ENCODE measurements at regions not wholly inside any gene's neighbourhood (a gene's known extent, or its start where the extent isn't known, plus 50 kb on each side); places are given as distances from the start of the nearest gene placed in this dataset.

- no peak for DNase-seq (ENCODE audit: low spot score)
- CTCF ChIA-PET, result no interaction called here
- no peak for TF ChIP-seq CTCF (conservative IDR thresholded peaks at IDR 0.05; ENCODE audit: low read depth)
- POLR2A ChIA-PET (ENCODE audit: low non-redundant PET), result no interaction called here
- H3K27ac ChIP-seq, result no peak overlapping the region
Observed at GRCh38 chr6:134599079-134599478, 281.2 kb upstream of the SGK1 start.

GRCh38 chr6:134596191-134596590, 278.3 kb upstream of the SGK1 start:
- ChIA-PET CTCF (interaction anchor here (0.6 kb wide), 1 partner anchor 213 kb away, joined by 3 read pairs; no protein-coding TSS in a partner anchor), POLR2A (ENCODE audit: low non-redundant PET) (no interaction called here)
- DNase-seq (ENCODE audit: low spot score), result no peak
- H3K27ac ChIP-seq, result no peak overlapping the region
- no peak for TF ChIP-seq CTCF (conservative IDR thresholded peaks at IDR 0.05; ENCODE audit: low read depth)

GRCh38 chr6:134594881-134595280, 277.0 kb upstream of the SGK1 start:
- POLR2A ChIA-PET (ENCODE audit: low non-redundant PET), result no interaction called here
- CTCF ChIA-PET, result no interaction called here
- DNase-seq (ENCODE audit: low spot score), result no peak
- no peak overlapping the region for H3K27ac ChIP-seq
- TF ChIP-seq CTCF (conservative IDR thresholded peaks at IDR 0.05; ENCODE audit: low read depth), result no peak

GRCh38 chr6:134593887-134594286, 276.0 kb upstream of the SGK1 start:
- ChIA-PET CTCF (no interaction called here), POLR2A (ENCODE audit: low non-redundant PET) (no interaction called here)
- no peak for TF ChIP-seq CTCF (conservative IDR thresholded peaks at IDR 0.05; ENCODE audit: low read depth)
- DNase-seq (ENCODE audit: low spot score), result no peak
- peak overlapping the region; percentile 70 for H3K27ac ChIP-seq

- DNase-seq (ENCODE audit: low spot score), result no peak
- ChIA-PET POLR2A (ENCODE audit: low non-redundant PET) (no interaction called here), CTCF (no interaction called here)
- no peak for TF ChIP-seq CTCF (conservative IDR thresholded peaks at IDR 0.05; ENCODE audit: low read depth)
- H3K27ac ChIP-seq, result no peak overlapping the region; the same call in 1 of the 2 replicates
Observed at GRCh38 chr6:134593442-134593841, 275.5 kb upstream of the SGK1 start.

GRCh38 chr6:134593024-134593423, 275.1 kb upstream of the SGK1 start:
- H3K27ac ChIP-seq, result no peak overlapping the region; the same call in 1 of the 2 replicates
- no peak for DNase-seq (ENCODE audit: low spot score)
- ChIA-PET CTCF (no interaction called here), POLR2A (ENCODE audit: low non-redundant PET) (no interaction called here)
- no peak for TF ChIP-seq CTCF (conservative IDR thresholded peaks at IDR 0.05; ENCODE audit: low read depth)

GRCh38 chr6:134590449-134590848, 272.5 kb upstream of the SGK1 start:
- POLR2A ChIA-PET (ENCODE audit: low non-redundant PET), result no interaction called here
- CTCF ChIA-PET, result no interaction called here
- DNase-seq (ENCODE audit: low spot score), result no peak
- H3K27ac ChIP-seq, result peak overlapping the region; percentile 67
- no peak for TF ChIP-seq CTCF (conservative IDR thresholded peaks at IDR 0.05; ENCODE audit: low read depth)
